HG02943 (cell line): ENCODE measurements at regions not wholly inside any gene's neighbourhood (a gene's known extent, or its start where the extent isn't known, plus 50 kb on each side); places are given as distances from the start of the nearest gene placed in this dataset.

Source experiments
- ATAC-seq: cut with Tn5 transposase; IDR thresholded peaks from one replicate; pipeline ENCODE4 v1.9.1; 2021; ENCODE audit warnings: mild to moderate bottlenecking, low read depth, moderate library complexity; ENCODE audit not compliant: unreplicated experiment

DNA sequence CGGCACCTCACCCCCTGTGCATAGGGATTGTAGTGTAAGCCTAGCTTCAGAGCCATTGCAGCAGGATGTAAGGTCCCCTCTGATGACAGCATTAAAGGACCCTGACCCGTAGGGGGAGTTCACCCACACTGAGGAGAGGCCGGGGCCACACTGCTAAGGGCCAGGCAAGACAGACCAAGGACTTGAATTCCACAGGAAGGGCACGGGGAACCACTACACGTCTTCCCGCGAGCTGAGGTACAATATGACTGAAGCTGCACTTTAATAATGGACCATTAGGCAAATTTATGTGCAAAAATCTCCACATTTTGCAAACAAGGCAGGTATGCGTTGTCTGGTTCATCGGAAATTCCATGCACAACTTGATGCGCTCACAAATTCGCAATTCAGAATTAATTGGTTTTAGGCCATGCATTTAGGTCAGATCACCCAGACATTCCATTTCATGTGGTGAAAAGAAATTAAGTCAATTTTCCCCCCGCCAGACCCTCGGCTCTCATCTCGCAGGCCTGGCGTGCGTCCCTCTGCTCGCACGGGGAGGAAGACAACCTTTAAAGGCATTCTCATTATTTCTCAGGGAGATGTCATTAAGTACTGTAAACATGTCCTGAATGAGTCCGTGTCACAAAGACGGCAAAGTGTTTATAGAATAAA is 111.8 kb downstream of the FOXA2 start:
- no peak for ATAC-seq

DNA sequence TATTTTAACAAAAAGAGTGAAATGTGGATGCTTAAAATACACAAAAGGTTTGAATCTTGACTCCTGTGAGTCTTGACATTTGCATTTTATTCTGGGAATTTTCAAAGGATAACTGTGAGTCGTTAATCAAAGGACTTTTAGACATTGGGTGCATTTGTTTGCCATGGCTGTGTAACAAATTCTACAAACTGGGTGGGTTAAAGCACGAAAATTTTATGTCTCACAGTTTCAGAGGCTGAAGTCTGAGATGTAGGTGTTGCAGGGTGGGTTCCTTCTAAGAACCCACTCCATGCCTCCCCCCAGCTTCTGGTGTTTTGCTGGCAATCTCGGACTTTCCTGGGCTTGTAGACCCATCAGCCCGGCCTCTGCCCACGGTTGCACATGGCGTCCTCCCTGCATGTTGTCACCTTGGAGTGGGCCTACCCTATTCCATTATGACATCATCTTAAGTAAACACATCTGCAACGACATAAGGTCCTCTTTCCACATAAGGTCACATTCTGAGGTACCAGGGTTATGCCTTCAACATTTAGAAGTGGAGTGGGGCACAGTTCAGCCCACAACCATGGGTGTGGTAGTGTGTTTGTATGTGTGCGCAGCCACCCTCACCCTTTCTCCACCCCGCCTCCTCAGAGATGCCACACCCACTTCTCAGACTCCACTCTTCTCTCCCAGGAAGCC is 113.1 kb downstream of the FOXA2 start:
- no peak for ATAC-seq

DNA sequence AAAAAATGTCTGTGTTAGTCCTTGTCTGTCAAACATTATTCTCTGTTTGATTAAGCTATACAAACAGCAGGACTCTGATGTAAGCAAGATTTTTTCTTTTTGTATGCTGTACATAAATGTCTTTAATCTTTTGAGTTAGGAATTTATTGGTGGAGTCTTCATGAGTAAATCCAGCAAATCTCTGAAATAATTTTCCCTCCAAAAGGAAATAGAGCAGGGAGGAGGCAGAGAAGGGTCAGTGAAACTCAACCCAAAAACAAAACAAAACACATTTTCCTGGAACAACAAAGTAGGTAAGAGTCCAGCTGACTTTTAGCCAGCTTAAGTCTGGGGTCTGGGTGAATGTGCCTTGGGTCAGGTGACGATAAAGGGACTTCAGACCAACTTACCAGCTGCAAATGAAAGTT is 113.7 kb downstream of the FOXA2 start:
- no peak for ATAC-seq

GRCh38 chr20:22466447-22467171 is 117.8 kb downstream of the FOXA2 start:
- no peak for ATAC-seq

- no peak for ATAC-seq
Observed at GRCh38 chr20:22465622-22466446, 118.5 kb downstream of the FOXA2 start.

GRCh38 chr20:22464312-22465003 is 119.9 kb downstream of the FOXA2 start:
- no peak for ATAC-seq

DNA sequence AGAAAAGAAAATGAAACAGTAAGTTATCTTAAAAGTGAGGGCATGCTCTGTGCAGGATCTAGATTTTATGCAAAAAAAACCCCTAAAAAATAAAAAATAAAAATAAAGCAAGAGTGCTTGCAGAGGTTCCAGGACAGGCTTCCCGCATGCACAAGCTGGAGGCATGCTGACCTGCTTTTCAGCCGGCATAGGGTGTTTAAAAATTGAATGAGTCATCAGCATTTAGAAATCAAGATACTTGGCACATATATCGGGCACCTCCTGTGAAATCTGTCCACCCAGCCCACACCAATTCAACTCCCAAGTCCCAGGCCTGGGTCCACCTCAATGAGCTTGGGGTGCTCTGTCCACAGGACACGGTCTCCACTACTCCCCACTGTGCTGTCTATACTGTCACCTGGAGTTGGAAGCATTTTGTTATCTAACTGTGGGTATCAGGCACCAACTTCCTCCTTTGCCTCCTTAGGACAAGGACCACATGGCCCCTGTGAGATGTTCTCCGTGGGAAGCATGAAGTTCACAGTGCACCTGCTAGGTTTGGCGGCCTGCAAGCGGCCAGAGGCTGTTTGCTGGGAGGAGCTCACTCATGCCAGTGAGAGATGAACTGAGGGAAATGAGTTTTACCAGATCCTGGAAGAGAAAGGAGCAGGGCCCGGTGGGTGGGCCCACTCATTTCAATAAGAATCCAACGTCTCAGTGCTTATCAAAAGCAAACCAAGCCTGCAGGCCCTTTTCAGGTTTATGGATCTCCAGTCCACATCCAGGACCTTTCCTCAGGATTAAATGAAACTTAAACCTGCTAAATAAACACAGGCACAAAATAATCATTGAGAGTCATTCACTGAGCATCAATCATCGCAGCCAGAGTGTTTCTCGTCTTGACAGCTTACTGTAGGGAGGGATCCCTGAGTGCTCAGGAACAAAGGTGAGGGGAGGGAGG is 121.1 kb downstream of the FOXA2 start:
- no peak for ATAC-seq

DNA sequence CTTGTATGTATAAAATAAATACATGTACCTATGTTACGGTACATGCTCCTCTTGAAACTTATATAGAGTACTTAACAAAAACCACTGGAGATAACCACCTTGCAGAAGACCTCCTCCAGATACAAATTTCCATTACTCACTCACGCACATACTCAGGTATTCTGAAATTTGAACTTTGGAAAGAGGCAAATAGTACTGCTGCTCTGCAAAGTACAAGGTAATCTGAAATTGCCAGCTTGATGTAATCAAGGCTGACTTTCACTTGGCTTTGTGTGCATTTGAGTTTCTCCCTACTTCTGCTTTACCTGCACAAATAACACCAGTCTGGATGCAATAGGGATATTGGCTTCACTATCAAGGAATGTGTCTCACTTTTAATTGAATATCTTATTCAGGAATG is 123.6 kb downstream of the FOXA2 start:
- ATAC-seq = no peak

DNA sequence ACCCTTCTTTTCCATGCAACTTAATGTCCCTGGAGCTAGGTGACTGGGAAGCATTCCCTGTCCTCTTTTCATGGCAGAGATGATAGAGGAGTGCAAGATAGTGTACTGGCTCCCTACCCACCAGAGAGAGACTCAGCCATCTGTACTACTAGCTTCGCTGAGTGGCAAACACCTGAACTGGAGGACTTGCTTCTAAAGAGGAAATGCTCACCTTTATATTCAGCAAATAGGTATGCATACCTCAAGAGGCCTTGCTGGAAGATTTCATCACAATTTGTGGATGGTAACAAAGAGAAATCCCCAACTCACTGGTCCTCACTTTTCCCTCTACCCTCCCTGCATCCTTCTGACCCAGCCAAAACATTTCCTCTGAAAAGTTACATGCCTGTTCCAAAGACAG is 124.1 kb downstream of the FOXA2 start:
- ATAC-seq = no peak

DNA sequence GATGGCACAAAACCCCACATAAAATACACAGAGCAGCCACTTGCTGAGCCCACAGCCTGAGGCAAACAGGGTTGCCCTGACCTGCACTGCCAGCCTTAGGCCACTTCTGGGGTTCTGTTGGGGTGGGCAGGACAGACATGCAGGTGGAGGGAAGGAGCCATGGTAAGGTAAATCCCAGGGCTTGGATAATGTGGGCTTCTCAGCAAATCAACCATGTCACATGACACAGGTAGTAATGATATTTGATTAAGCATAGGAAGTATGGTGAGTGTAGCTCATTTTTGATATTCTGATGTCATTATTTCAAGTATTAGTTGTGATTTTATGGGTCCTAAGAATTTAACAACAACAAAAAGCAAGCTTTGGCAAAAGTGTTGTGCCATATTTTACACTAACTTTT is 124.6 kb downstream of the FOXA2 start:
- ATAC-seq = no peak

DNA sequence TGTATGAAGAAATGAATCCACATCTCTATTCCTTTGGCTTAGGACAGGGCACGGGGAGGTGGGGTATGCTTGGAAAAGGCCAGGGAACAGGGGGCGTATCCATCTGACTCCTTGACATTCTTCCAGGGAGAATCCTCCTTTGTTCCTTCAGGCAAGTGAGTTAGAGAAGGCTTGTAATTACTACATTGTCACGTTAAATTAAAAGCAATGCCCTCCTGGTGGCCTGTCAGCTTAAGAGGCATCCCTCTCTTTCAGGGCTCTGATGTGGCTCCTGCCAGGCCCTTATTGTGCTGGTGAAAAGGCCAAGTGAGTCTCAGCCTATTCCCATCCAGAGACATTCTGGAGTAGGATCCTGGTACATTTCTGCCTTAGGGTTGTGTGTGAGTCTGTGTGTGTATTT is 128.3 kb downstream of the FOXA2 start:
- ATAC-seq = no peak

DNA sequence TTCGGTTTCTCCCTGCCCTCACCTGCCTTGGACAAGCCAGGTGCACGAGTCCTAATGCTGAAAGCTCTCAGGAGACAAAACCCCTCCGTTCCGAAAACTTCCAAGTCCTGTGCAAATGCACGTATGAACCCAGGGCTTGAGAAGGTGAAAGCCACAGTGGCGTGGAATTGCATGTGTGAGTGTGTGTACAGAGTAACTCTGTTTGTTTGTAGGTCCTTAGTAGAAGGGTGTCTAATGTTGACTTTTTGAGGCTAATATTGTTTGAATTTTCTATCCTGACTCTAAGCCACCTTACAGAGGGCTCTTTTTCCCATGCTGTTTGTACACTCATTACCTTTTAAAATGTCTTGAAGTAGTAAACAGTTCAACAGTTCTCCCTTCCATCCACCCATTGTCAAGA is 129.1 kb downstream of the FOXA2 start:
- ATAC-seq = no peak

DNA sequence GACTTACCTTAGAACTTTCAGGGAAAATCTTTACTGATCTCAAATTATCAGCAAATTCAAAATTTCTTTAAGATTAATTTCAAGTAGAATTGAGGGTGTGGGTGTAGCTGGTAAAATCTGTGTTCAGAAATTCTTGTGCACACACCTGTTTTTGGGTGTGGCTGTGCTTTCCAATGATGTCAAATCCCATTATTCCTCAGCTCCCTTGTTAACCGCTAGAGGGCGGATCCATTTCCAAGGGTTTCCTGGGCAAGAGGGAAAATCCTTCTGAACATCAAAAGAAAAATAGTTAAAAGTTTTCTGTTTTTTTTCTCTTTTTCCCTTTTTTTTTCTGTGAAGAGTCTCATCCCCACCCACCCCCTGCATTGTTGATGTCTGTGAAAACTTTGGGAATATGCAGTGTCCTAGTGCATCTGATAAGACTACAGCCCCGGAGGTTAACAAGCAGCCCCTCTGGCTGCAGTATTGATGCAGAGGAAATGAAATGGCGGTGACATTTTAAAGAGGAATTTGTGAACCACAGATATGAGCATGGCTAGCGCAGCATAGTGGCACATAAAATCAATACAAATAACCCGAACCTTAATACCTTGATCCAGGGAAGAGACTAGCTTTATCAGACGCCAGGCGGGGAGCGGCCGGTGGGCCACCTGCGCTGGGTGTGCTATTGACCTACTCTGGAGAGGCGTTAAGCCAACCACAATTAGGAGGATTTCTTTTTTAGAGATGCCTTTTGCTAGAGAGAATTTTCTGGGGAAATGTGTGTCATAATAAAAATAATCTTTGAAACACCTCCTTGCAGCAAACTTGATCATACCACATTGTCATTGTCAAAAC is 130.9 kb downstream of the FOXA2 start:
- no peak for ATAC-seq

DNA sequence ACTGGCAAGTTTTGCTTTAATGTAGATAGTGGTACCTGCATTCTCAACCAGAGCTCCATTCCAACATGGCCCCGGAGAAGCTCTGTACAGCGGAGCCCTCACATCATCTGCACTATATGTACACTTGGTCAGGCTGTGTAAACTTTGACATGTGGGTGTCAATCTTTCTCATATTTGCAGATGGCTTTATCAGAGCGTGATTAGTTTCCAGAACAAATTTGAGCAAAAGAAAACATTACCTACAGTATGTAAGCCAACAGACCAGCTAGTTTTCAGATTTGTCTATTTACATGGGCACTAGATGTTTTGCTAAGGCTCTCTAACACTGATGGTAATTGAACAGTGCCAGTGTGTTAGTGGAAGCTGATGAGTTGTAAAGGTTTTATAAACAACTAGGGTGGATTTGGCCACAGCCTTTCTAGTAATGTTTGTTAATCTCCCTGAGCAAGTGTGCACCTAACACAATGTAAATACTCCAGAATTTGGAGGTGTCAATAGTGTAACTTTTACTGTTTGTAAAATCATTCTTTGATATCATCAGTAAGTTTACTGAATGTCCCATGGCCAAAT is 131.8 kb downstream of the FOXA2 start:
- ATAC-seq = no peak

DNA sequence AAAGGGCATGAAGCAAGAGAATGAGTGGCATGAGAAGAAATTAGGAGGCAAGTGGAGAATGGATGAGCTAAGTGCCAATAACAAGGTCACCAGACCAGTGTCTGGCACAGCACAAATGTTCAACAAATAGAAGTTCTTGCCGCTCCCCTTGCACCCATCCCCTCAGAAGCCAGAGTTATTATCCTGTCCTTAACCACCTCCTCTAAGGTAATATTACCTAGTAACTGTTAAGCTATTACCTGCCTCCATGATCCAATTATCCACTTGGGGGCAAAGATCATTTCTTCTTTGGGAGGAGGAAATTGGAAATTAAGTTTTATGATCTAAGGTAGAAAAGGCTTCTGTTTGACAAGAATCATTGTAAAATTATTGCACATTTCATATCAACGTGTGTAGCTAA is 133.8 kb downstream of the FOXA2 start:
- no peak for ATAC-seq

DNA sequence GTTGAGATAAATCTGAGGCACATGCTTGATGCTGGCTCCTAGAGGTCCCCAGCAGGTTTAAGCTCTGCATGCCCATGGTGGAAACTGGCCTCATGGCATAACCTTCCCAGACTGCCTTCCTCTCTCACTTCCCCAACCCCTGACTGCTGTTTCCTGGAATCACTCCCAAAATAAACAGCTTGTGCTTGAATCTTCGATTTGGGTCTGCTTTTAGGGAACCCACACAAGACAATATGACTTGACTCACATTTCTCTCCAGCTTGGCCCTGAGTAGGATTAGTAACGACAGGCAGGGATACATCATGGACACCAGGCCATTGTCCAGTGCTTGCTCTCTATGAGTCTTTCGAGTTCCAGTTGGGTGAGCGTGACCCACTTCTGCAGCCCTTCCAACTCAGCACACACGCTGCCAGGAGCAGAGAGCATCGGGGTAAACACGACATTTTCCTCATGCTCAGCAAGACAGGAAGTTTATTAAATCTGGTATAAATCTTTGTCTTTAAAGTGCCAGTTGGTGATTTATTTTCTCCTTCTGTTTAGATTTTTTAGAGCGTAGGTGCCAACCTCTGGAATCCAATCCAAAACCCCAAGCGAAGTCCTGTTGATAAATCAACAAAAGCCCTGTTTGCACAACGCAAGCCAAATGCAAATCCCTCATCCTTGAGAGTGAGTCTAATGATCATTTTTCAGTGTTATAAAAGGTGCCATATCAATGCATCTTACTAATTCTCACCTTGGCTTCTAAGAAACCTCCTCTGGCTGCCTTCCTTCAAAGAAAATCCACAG is 135.0 kb downstream of the FOXA2 start:
- no peak for ATAC-seq

DNA sequence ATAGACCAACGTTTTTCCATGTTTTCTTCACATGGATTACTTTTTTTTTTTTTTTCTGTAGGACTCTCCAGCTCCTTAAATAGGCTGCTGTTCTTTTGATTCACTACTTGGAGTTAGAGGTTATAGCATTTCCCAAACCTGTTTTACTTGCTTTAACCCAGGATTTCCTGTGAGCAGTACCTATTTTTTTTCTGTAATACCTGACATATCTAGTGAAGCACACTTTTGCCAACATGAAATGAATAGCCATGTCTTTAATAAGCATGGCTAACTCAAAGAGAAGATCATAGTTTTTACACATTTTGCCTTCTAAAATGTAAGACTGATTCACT is 137.0 kb downstream of the FOXA2 start:
- ATAC-seq = no peak
